ENCODE measurements at regions not wholly inside any gene's neighbourhood (a gene's known extent, or its start where the extent isn't known, plus 50 kb on each side); places are given as distances from the start of the nearest gene placed in this dataset.

DNA sequence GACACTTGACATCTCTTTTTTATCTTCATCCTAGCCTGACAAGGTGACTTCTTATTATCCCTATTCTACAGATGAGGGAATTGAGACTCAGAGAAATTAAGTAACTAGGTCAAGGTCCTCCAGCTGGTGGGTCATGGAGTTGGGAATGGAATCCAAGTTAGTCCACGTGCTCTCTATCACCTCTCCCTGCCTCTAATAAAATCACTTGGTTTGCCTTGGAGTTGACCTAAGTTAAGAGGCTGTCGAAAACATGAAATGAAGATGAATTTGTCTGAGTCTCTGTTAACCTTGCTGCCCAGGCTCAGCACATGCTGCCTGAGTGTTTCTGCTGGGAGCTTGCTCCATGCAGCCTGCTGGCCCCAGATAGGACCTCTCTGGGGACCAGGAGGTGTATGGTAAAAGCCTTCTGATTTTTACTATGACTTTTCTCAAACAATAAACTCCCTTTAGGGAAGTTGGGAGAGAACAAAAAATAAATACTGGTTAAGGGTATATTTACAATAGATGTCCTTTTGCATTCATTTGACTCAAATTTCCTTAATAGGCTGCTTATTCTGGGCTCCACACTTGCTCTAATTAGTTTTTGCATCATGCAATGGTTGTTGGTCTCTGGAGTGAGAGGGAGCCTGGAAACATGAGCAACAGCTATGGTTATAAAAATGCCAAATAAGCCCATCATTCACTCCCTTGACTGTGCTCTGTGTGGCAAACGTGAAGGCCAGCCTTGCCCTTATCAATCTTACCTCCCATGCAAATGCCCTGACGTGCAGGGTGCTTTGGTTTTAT is 61.6 kb upstream of the DHX15 start:
- no peak for TF ChIP-seq CTCF (IDR thresholded peaks at IDR 0.05)
- no peak for TF ChIP-seq EZH2 (IDR thresholded peaks at IDR 0.05; ENCODE audit: borderline replicate concordance, insufficient read depth, low read depth, low read length, poor library complexity, severe bottlenecking)

All from B cell (primary cell).